GM12865 (cell line): ENCODE measurements at regions not wholly inside any gene's neighbourhood (a gene's known extent, or its start where the extent isn't known, plus 50 kb on each side); places are given as distances from the start of the nearest gene placed in this dataset.
A peak's percentile ranks its signal among the peaks of the same experiment; 100 is the strongest.

ENCODE experiments used
- DNase-seq: peaks from one replicate; pipeline ENCODE4 v3.0.0; 2010; ENCODE audit warnings: low read depth
- H3K4me3 ChIP-seq: 2 replicates; pipeline ENCODE4 v1.5.1; 2011; ENCODE audit warnings: mild to moderate bottlenecking, low read depth, low read length, control low read depth
- CTCF ChIP-seq: IDR thresholded peaks from 2 replicates; pipeline ENCODE4 v1.5.1; 2011; ENCODE audit warnings: low read length, control low read depth, low read depth, inconsistent platforms; ENCODE audit not compliant: insufficient read depth; ENCODE audit errors: missing control alignments

- H3K4me3 ChIP-seq: no peak overlapping the region
- no peak for TF ChIP-seq CTCF
- DNase-seq: no peak
Observed at GRCh38 chr9:81305561-81306182, 383.7 kb downstream of the TLE1 start.

GRCh38 chr9:81303658-81304057 lies 385.7 kb downstream of the TLE1 start:
- no peak overlapping the region for H3K4me3 ChIP-seq
- DNase-seq: no peak
- TF ChIP-seq CTCF: no peak

- no peak for TF ChIP-seq CTCF
- no peak for DNase-seq
- H3K4me3 ChIP-seq: no peak overlapping the region
Observed at GRCh38 chr9:81293651-81294050, 395.7 kb downstream of the TLE1 start.

GRCh38 chr9:81292056-81292805 lies 397.1 kb downstream of the TLE1 start:
- no peak for DNase-seq

GRCh38 chr9:81289622-81290021 lies 399.7 kb downstream of the TLE1 start:
- no peak overlapping the region for H3K4me3 ChIP-seq
- no peak for TF ChIP-seq CTCF
- peak; percentile 1 for DNase-seq

More at GRCh38 chr9:81292056-81292805, 397.1 kb downstream of the TLE1 start:
- no peak for TF ChIP-seq CTCF
- no peak overlapping the region for H3K4me3 ChIP-seq

- no peak for DNase-seq
- TF ChIP-seq CTCF: no peak
Observed at GRCh38 chr9:81268048-81268447, 421.3 kb downstream of the TLE1 start.

GRCh38 chr9:81266674-81267073 lies 422.7 kb downstream of the TLE1 start:
- TF ChIP-seq CTCF: no peak
- no peak for DNase-seq
- H3K4me3 ChIP-seq: no peak overlapping the region

More at GRCh38 chr9:81268048-81268447, 421.3 kb downstream of the TLE1 start:
- no peak overlapping the region for H3K4me3 ChIP-seq
